Testis (tissue), 2 donors: ENCODE measurements at regions not wholly inside any gene's neighbourhood (a gene's known extent, or its start where the extent isn't known, plus 50 kb on each side); places are given as distances from the start of the nearest gene placed in this dataset.

Experiments used
- DNase-seq: peaks from one replicate; pipeline ENCODE4 v3.0.0-alpha.2; 2019
- H3K27ac ChIP-seq, 2 donors: fragments of 200-600 bp; sonication (generic); one replicate each; pipeline ENCODE4 v1.5.1; 2019
- H3K27me3 ChIP-seq: fragments of 200-600 bp; sonication (generic); one replicate; pipeline ENCODE4 v1.5.1; 2019
- H3K36me3 ChIP-seq: fragments of 200-600 bp; sonication (generic); one replicate; pipeline ENCODE4 v1.5.1; 2017; ENCODE audit warnings: low read depth; ENCODE audit errors: missing control alignments
- H3K4me1 ChIP-seq: fragments of 200-600 bp; sonication (generic); one replicate; pipeline ENCODE4 v1.5.1; 2019
- H3K4me3 ChIP-seq, 2 donors: fragments of 200-600 bp; sonication (generic); one replicate each; pipeline ENCODE4 v1.5.1; 2017 to 2019
- H3K9me3 ChIP-seq: fragments of 200-600 bp; sonication (generic); one replicate; pipeline ENCODE4 v1.5.1; 2017
- POLR2A ChIP-seq: fragments of 450-650 bp; IDR thresholded peaks from one replicate; pipeline ENCODE4 v1.6.1; 2017; ENCODE audit warnings: antibody characterized with exemption, mild to moderate bottlenecking, moderate library complexity
- WGBS, 2 donors: methylation state at CpG; one replicate each; pipeline ENCODE4 v1.1.5; 2018; 5-methylcytosine and 5-hydroxymethylcytosine counted together
- intact Hi-C: fragments of 100-400 bp; cut with DNase I; formaldehyde crosslinking; loops from one replicate; pipeline ENCODE4 v1.15.1; 2023; ENCODE audit warnings: low total_unique reads
- TF ChIP-seq, protein P1 (sequence below), 3 experiments: fragments of 450-650 bp in 2 of 3; fragments of 200-600 bp in 1 of 3; sonication (generic) in 1 of 3; IDR thresholded peaks; one replicate each; pipeline ENCODE4 v1.5.1; 2016 to 2019; ENCODE audit warnings: antibody characterized with exemption in 3 of 3, mild to moderate bottlenecking in 2 of 3, moderate library complexity in 1 of 3

DNA sequence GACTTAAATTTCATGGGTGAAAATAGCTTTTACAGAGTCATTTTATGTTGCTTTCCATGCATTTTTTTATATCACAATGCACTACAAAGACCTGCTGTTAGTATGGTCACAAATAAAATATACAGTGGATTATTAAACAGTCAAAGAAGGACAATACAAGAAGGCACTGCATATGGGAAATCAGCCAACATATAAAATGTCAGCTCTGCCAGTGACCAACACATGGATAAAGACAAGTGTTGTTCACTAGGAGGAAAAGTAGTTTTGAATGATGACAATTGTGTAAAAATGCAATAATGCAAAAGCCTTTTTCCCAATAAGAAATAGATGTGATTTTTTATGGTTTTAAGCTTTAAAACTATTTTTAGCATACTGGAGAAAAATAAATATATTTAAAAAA, 425.3 kb upstream of the CBLB start:
- DNase-seq = no peak
- H3K9me3 ChIP-seq = no peaks in the 10 kb centered on the region
- H3K4me3 ChIP-seq = no peak overlapping the region
- no peak for TF ChIP-seq POLR2A
- TF ChIP-seq, protein P1, sequence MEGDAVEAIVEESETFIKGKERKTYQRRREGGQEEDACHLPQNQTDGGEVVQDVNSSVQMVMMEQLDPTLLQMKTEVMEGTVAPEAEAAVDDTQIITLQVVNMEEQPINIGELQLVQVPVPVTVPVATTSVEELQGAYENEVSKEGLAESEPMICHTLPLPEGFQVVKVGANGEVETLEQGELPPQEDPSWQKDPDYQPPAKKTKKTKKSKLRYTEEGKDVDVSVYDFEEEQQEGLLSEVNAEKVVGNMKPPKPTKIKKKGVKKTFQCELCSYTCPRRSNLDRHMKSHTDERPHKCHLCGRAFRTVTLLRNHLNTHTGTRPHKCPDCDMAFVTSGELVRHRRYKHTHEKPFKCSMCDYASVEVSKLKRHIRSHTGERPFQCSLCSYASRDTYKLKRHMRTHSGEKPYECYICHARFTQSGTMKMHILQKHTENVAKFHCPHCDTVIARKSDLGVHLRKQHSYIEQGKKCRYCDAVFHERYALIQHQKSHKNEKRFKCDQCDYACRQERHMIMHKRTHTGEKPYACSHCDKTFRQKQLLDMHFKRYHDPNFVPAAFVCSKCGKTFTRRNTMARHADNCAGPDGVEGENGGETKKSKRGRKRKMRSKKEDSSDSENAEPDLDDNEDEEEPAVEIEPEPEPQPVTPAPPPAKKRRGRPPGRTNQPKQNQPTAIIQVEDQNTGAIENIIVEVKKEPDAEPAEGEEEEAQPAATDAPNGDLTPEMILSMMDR (IDR thresholded peaks at IDR 0.05) = no peak
- H3K27me3 ChIP-seq = no peaks in the 10 kb centered on the region
- H3K4me1 ChIP-seq = no peaks in the 10 kb centered on the region
- intact Hi-C loops = no loop called here
- no peak overlapping the region for H3K27ac ChIP-seq
- H3K36me3 ChIP-seq = no peaks in the 10 kb centered on the region

DNA sequence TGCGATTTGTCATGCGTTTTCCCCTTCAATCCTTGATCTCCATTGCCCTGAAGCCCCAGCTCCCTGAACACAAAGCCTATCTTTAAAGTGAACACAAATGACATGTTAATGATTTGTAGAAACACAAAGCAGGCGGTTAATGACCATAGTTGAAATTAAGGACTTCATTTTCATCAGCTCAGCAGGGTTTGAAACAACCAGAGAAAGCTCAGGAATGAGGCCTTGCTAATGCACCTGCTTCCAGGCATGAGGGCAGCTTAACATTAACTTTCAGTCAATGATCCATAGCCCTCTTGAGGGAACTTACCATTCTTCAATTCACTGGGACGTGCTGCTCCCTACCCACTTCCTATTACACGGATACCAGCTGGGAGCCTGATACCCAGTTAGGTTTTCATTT, 427.2 kb upstream of the CBLB start:
- WGBS, 2 donors = 93 to 94% methylated on average over 5 of the region's 5 CpGs
- intact Hi-C loops = no loop called here
- Histone ChIP-seq H3K9me3 (no peaks in the 10 kb centered on the region), H3K27me3 (no peaks in the 10 kb centered on the region), H3K36me3 (no peaks in the 10 kb centered on the region), H3K4me3 (no peak overlapping the region), H3K4me1 (no peaks in the 10 kb centered on the region), H3K27ac (no peak overlapping the region)
- TF ChIP-seq, protein P1 (IDR thresholded peaks at IDR 0.05) = no peak
- no peak for TF ChIP-seq POLR2A
- DNase-seq = no peak

DNA sequence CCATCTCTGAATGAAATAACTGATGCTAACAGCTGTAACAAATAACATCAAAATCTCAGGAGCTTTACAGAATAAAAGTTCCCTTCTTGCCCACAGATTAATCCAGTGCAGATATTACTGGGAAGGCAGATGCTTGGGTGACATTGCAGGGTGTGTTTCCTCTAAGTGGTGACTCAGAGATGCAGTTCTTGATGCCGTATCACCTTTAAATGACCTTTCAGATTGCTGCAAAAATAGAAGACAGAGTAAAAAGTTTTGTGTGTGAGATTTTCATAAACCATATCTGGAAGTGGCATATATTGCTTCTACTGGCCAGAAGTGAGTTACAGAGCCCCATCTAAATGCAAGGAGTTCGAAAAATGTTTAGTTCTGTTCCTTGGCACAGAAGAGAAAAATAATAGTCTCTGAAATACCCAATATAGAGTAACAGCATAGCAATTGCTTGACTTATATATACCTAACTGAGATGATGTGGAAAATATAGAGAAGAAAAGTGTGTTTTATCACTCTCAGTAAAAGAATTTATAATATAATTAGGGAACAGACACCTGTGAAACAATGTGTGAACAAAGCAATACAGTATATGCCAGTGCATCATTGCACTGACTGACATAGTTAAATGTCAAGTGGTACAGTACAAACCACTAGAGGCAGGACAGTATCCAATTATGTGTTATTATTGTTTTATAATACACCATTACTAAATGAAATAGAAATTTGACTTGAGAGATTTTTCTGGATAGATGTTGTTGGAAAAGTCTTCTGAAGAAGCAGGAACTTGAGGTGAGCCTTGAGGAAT, 430.7 kb upstream of the CBLB start:
- DNase-seq = no peak
- Histone ChIP-seq H3K9me3 (no peaks in the 10 kb centered on the region), H3K36me3 (no peaks in the 10 kb centered on the region), H3K27ac (no peak overlapping the region), H3K4me3 (no peak overlapping the region), H3K27me3 (no peaks in the 10 kb centered on the region), H3K4me1 (no peaks in the 10 kb centered on the region)
- intact Hi-C loops = no loop called here
- no peak for TF ChIP-seq POLR2A
- TF ChIP-seq, protein P1 (IDR thresholded peaks at IDR 0.05) = no peak
- WGBS, 2 donors = 44 to 56% methylated on average over 2 of the region's 2 CpGs

DNA sequence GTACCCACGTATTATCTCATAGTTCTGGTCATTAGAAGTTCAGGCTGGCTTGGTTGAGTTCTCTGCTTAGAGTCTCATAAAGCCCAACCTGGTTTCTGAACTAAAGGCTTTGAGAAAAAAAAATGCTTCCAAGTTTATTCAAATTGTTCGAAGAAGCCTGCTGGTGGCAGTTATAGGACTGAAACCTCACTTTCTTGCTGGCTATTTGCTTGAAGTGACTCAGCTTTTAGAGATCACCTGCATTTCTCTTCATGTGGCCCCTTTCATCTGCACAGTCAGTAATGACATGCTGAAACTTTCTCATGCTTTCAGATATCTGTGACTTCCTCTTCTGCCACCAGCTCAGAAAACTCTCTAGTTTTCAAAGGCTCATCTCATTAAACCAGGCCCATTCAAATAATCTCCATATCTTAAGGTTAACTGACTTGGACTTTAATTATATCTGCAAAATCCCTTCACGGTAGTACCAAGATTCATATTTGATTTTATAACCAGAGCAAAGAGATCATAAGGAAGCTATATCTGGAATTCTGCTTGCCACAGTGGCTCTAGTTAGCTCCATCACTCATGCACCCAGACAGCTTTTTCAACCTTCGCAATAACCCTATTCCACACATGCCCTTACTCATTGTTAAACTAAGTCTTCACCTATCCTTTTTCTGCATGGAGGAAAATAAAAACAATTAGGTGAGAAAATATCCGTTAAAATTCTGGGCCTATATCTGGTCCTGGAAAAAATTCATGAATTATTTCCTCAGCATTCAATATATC, 433.8 kb upstream of the CBLB start:
- Histone ChIP-seq H3K4me3 (no peak overlapping the region), H3K36me3 (no peaks in the 10 kb centered on the region), H3K9me3 (no peaks in the 10 kb centered on the region), H3K27me3 (no peaks in the 10 kb centered on the region), H3K4me1 (no peaks in the 10 kb centered on the region), H3K27ac (no peak overlapping the region)
- no peak for DNase-seq
- intact Hi-C loops = no loop called here
- no peak for TF ChIP-seq POLR2A
- TF ChIP-seq, protein P1 (IDR thresholded peaks at IDR 0.05) = no peak
- 75 to 76% methylated on average over 5 of the region's 5 CpGs for WGBS, 2 donors
